ENCODE measurements at regions not wholly inside any gene's neighbourhood (a gene's known extent, or its start where the extent isn't known, plus 50 kb on each side); places are given as distances from the start of the nearest gene placed in this dataset.

GRCh38 chr21:24298040-24298439 lies 1309.2 kb downstream of the MRPL39 start:
- DNase-seq = no peak

- peak; percentile 5 for DNase-seq
Observed at GRCh38 chr21:24294171-24294570, 1313.1 kb downstream of the MRPL39 start.

- no peak for DNase-seq
Observed at GRCh38 chr21:24290151-24290833, 1317.0 kb downstream of the MRPL39 start.

- no peak for DNase-seq
Observed at GRCh38 chr21:24289539-24289938, 1317.7 kb downstream of the MRPL39 start.

GRCh38 chr21:24280596-24280995 lies 1326.7 kb downstream of the MRPL39 start:
- DNase-seq = peak; percentile 17

GRCh38 chr21:24278711-24279110 lies 1328.6 kb downstream of the MRPL39 start:
- DNase-seq = no peak

GRCh38 chr21:24276204-24276603 lies 1331.1 kb downstream of the MRPL39 start:
- DNase-seq = peak; percentile 14

- DNase-seq = no peak
Observed at GRCh38 chr21:24275616-24276015, 1331.7 kb downstream of the MRPL39 start.

- DNase-seq = no peak
Observed at GRCh38 chr21:24272521-24272938, 1334.8 kb downstream of the MRPL39 start.

GRCh38 chr21:24265987-24266386 lies 1341.3 kb downstream of the MRPL39 start:
- DNase-seq = no peak

GRCh38 chr21:24260751-24261150 lies 1346.5 kb downstream of the MRPL39 start:
- DNase-seq = no peak

- DNase-seq = peak; percentile 85
Observed at GRCh38 chr21:24259241-24259640, 1348.0 kb downstream of the MRPL39 start.

- DNase-seq = no peak
Observed at GRCh38 chr21:24255591-24255990, 1351.7 kb downstream of the MRPL39 start.

- peak; percentile 71 for DNase-seq
Observed at GRCh38 chr21:24225431-24225830, 1381.8 kb downstream of the MRPL39 start.

GRCh38 chr21:24224422-24224821 lies 1382.9 kb downstream of the MRPL39 start:
- no peak for DNase-seq

GRCh38 chr21:24223624-24224023 lies 1383.7 kb downstream of the MRPL39 start:
- peak; percentile 9 for DNase-seq

GRCh38 chr21:24222676-24223075 lies 1384.6 kb downstream of the MRPL39 start:
- DNase-seq = no peak

GRCh38 chr21:24220446-24220845 lies 1386.8 kb downstream of the MRPL39 start:
- peak; percentile 27 for DNase-seq

GRCh38 chr21:24217151-24217550 lies 1390.1 kb downstream of the MRPL39 start:
- DNase-seq = peak; percentile 58

GRCh38 chr21:24210130-24210529 lies 1397.2 kb downstream of the MRPL39 start:
- no peak for DNase-seq

- DNase-seq = no peak
Observed at GRCh38 chr21:24208562-24209260, 1398.6 kb downstream of the MRPL39 start.

GRCh38 chr21:24205319-24205718 lies 1402.0 kb downstream of the MRPL39 start:
- no peak for DNase-seq

GRCh38 chr21:24204641-24205040 lies 1402.6 kb downstream of the MRPL39 start:
- no peak for DNase-seq

GRCh38 chr21:24200052-24200451 lies 1407.2 kb downstream of the MRPL39 start:
- no peak for DNase-seq

GRCh38 chr21:24197923-24198322 lies 1409.4 kb downstream of the MRPL39 start:
- DNase-seq = peak; percentile 42

Data from fibroblast of skin of right biceps (primary cell).